ENCODE measurements at regions not wholly inside any gene's neighbourhood (a gene's known extent, or its start where the extent isn't known, plus 50 kb on each side); places are given as distances from the start of the nearest gene placed in this dataset.

DNA sequence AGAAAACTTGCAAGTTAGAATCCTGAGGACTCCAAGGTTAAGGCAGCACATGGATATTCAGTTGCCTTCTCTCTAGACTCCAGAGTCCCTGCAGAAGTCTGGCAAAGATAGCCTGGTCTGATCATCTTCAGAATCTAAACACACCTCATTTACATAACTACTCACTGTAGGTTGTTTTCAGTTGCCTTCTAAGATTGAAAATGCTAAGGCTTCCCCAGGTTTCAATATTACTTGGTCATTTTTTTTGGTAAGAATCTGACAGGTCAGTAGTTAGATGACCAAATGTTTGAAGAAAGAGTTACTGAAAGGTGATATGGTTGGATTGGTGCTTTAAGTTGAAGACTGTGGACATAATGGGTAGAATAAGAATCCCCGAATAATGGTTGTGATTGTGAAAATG lies 205.4 kb upstream of the KCNJ16 start:
- Histone ChIP-seq H3K27ac (no peak overlapping the region), H3K4me1 (no peaks in the 10 kb centered on the region), H3K9me3 (no peaks in the 10 kb centered on the region), H3K4me3 (no peak overlapping the region), H3K27me3 (no peaks in the 10 kb centered on the region), H3K36me3 (ENCODE audit: low read depth, missing control alignments) (no peaks in the 10 kb centered on the region)
- TF ChIP-seq, protein P1, sequence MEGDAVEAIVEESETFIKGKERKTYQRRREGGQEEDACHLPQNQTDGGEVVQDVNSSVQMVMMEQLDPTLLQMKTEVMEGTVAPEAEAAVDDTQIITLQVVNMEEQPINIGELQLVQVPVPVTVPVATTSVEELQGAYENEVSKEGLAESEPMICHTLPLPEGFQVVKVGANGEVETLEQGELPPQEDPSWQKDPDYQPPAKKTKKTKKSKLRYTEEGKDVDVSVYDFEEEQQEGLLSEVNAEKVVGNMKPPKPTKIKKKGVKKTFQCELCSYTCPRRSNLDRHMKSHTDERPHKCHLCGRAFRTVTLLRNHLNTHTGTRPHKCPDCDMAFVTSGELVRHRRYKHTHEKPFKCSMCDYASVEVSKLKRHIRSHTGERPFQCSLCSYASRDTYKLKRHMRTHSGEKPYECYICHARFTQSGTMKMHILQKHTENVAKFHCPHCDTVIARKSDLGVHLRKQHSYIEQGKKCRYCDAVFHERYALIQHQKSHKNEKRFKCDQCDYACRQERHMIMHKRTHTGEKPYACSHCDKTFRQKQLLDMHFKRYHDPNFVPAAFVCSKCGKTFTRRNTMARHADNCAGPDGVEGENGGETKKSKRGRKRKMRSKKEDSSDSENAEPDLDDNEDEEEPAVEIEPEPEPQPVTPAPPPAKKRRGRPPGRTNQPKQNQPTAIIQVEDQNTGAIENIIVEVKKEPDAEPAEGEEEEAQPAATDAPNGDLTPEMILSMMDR (IDR thresholded peaks at IDR 0.05) = no peak
- no peak for TF ChIP-seq POLR2A (IDR thresholded peaks at IDR 0.05)
- intact Hi-C loops (cut with DNase I; ENCODE audit: low total_unique reads) = no loop called here
- DNase-seq = no peak
- 87 to 88% methylated on average over 1 of the region's 1 CpG for WGBS, 2 donors

DNA sequence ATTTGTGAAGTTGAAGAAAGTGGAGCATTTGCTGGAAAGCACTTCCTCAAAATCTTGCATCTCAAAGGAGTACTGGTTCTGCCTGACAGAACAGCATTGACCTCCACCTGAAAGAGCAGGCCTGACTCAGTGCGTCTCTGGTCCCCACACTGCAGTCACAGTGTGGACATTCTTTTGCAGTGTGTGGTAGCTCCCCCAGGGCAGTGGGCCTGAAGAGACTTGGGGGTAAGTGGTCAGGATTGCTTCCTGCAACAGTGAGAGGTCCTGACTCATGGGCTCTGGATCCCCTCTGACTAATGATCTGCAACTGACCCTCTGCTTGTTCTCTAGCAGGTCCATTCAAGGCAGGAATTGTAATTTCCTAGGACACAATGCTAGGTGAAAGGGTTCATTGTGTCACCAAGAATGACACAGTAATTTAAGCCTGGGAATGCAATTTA lies 204.9 kb upstream of the KCNJ16 start:
- H3K4me1 ChIP-seq = no peaks in the 10 kb centered on the region
- WGBS, 2 donors = 95 to 100% methylated on average over 1 of the region's 1 CpG
- H3K4me3 ChIP-seq = no peak overlapping the region
- no peaks in the 10 kb centered on the region for H3K9me3 ChIP-seq
- DNase-seq = no peak
- intact Hi-C loops (cut with DNase I; ENCODE audit: low total_unique reads) = no loop called here
- TF ChIP-seq POLR2A (IDR thresholded peaks at IDR 0.05) = no peak
- TF ChIP-seq, protein P1 (IDR thresholded peaks at IDR 0.05) = no peak
- H3K27ac ChIP-seq = no peak overlapping the region
- H3K27me3 ChIP-seq = no peaks in the 10 kb centered on the region
- H3K36me3 ChIP-seq (ENCODE audit: low read depth, missing control alignments) = no peaks in the 10 kb centered on the region

DNA sequence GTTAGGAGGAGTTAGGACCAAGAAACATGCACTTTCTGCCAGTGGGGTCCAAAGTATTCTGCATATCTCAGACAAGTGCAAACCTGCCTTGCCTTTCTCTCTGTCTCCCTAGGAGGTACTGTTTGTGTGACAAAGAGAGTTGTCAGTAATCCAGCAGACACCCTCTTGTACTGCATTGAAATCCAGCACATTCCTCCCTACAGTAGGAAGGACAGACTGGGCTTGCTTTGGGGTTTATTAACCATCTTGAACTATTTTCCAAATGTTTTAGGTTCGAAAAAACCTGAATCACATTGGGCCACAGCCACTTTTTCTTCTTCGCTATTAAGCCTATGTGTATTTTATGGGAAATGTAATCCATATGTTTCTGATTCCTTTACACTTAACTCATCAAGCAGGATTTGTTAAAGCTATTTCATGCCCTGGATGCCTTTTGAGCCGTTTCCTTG lies 204.2 kb upstream of the KCNJ16 start:
- no peak for TF ChIP-seq POLR2A (IDR thresholded peaks at IDR 0.05)
- TF ChIP-seq, protein P1 (IDR thresholded peaks at IDR 0.05) = no peak
- intact Hi-C loops (cut with DNase I; ENCODE audit: low total_unique reads) = no loop called here
- Histone ChIP-seq H3K4me3 (no peak overlapping the region), H3K4me1 (no peaks in the 10 kb centered on the region), H3K9me3 (no peaks in the 10 kb centered on the region), H3K27me3 (no peaks in the 10 kb centered on the region), H3K36me3 (ENCODE audit: low read depth, missing control alignments) (no peaks in the 10 kb centered on the region), H3K27ac (no peak overlapping the region)
- DNase-seq = no peak
- WGBS, 2 donors = 63 to 70% methylated on average over 3 of the region's 3 CpGs

DNA sequence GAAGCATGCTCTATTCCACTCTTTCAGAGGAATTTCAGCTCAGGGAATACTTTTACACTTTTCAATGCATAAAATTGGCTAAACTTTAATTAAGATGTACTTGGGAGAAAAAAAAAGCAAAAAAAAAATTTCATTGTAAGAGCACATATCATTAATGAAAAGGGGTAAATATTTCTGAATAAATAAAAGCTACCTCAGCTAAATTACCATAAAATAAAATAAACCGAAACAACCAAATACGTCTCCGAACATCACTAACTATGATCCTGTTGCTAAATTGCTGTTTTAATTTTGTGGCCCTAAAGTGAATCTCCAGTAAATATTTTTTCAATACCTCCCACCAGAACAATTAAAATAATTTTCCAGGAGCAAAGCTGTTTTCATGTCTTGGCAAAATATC lies 203.7 kb upstream of the KCNJ16 start:
- intact Hi-C loops (cut with DNase I; ENCODE audit: low total_unique reads) = no loop called here
- no peak for DNase-seq
- Histone ChIP-seq H3K27ac (no peak overlapping the region), H3K27me3 (no peaks in the 10 kb centered on the region), H3K9me3 (no peaks in the 10 kb centered on the region), H3K36me3 (ENCODE audit: low read depth, missing control alignments) (no peaks in the 10 kb centered on the region), H3K4me3 (no peak overlapping the region), H3K4me1 (no peaks in the 10 kb centered on the region)
- TF ChIP-seq, protein P1 (IDR thresholded peaks at IDR 0.05) = no peak
- TF ChIP-seq POLR2A (IDR thresholded peaks at IDR 0.05) = no peak
- 85 to 90% methylated on average over 3 of the region's 3 CpGs for WGBS, 2 donors

DNA sequence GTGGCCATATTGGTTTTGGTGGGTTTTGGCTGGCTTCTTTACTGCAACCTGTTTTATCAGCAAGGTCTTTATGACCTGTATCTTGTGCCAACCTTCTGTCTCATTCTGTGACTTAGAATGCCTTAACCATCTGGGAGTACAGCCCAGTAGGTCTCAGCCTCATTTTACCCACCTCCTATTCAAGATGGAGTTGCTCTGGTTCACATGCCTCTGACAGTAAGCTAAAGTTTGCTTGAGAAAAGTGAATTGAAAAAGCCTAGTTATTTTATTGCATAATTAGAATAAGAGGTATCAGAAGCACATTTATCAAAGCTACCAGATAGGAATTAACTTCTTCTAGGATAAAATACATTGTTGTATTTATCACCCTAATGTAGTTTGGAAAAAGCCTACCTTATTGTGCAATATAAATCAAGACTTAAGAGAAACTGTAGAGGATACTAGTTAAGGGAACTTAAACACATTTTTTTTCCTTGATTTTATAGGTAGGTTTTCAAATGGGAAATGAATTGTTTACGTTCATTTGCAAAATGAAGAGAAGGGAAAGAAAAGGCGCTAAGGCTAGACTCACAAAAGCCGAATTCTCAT lies 202.3 kb upstream of the KCNJ16 start:
- Histone ChIP-seq H3K4me1 (no peaks in the 10 kb centered on the region), H3K27me3 (no peaks in the 10 kb centered on the region), H3K27ac (no peak overlapping the region), H3K9me3 (no peaks in the 10 kb centered on the region), H3K36me3 (ENCODE audit: low read depth, missing control alignments) (no peaks in the 10 kb centered on the region), H3K4me3 (no peak overlapping the region)
- intact Hi-C loops (cut with DNase I; ENCODE audit: low total_unique reads) = no loop called here
- WGBS, 2 donors = 92 to 96% methylated on average over 3 of the region's 3 CpGs
- DNase-seq = no peak
- TF ChIP-seq, protein P1 (IDR thresholded peaks at IDR 0.05) = no peak
- TF ChIP-seq POLR2A (IDR thresholded peaks at IDR 0.05) = no peak

Data from testis (tissue), 2 donors.